NCI-H1048 (cell line): ENCODE measurements at regions not wholly inside any gene's neighbourhood (a gene's known extent, or its start where the extent isn't known, plus 50 kb on each side); places are given as distances from the start of the nearest gene placed in this dataset.
"Not testable (repeated sequence)": the region's sequence is repeated elsewhere in the genome, so short reads cannot be mapped to it uniquely, and the experiment has no call there.

ENCODE experiments used
- DNase-seq: peaks from one replicate; lab custom pipeline; 2025; lab: John Stamatoyannopoulos, UW

DNA sequence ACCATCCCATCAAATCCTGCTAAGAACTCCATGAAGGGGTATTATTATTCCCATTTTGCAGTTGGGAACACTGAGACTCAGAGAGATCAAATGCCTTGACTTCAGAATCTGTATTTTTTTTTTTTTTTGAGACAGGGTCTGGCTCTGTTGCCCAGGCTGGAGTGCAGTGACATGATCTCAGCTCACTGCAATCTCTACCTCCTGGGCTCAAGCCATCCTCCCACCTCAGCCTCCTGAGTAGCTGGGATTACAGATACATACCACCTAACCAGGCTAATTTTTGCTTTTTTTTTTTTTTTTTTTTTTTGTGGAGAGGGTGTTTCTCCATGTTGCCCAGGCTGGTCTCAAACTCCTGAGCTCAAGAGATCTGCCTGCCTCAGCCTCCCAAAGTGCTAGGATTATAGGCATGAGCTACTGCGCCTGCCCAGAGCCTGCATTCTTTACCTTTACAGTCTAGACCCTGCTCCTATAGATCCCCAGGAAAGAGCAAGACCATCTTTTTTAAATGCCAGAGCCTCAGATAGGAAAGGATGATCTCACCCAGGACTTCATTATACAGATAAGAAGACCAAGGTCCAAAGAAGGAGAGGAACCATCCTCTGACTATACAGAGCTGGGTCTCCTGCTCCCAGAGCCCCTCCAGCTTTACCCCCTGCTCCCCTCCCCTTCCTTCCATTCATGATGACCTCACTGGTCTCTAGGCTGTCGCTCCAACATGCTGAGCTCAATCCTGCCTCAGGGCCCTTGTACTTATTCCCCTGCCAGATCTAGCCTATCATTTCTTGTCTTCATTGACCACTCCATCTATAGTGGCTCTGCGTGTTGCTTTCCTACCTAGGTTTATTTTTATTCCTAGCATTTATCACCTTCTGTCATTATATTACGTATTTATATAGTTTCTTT, 138.6 kb downstream of the CEBPB start:
- no peak for DNase-seq

DNA sequence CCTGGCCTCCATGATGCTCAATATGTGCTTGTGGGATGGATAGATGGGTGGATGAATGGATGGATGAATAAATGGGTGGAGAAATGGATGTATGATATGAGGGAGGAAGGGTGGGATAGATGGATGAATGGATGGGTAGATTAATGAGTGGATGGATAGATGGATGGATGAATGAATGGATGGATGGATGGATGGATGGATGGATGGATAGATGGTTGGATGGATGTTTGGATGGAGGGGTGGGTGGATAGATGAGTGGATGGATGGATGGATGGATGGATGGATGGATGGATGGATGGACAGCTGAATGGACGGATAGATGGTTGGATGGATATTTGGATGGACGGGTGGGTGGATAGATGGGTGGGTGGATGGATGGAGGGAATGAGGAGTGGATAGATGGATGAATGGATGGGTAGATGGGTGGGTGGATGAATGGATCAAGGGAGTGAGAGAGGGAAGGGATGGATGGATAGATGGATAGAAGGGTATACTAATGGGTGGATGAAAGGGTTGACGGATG, 139.4 kb downstream of the CEBPB start:
- no peak for DNase-seq

DNA sequence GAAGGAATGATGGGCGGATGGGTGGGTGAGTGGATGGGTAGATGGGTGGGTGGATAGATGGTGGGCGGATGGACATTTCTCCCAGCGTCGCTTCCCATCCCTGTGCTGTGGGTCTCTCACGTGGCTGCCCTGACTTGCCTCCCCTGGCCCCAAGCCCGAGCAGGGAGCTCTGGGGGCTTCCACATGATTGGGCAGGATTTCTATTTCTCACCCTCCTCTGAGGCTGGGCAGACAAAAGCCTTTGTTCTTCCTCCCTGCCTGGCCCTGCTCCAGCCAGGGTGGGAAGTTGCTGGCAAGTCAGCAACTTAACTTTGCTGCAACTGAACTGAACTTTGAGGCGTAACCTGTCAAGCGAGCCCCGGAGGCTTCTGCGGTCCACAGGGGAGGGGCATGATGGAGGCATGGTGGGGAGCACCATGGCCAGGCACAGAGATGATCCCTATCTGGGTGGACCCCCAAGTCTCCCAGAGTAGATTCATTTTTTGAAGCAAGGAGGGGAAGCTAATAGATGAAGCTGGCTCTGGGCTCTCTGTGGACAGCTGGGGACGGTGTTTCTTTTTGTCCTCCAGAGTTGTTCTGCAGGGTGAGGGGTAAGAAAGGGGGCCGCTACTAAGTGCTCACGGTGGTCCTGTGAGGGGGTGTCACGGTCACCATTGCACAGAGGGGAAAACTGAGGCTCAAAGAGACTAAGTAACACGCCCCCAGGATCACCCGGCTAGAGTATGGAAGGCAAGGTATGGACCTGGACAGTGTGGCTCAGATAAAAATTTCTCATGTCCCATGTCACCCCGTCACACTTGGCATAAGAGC, 140.1 kb downstream of the CEBPB start:
- DNase-seq, result no peak

DNA sequence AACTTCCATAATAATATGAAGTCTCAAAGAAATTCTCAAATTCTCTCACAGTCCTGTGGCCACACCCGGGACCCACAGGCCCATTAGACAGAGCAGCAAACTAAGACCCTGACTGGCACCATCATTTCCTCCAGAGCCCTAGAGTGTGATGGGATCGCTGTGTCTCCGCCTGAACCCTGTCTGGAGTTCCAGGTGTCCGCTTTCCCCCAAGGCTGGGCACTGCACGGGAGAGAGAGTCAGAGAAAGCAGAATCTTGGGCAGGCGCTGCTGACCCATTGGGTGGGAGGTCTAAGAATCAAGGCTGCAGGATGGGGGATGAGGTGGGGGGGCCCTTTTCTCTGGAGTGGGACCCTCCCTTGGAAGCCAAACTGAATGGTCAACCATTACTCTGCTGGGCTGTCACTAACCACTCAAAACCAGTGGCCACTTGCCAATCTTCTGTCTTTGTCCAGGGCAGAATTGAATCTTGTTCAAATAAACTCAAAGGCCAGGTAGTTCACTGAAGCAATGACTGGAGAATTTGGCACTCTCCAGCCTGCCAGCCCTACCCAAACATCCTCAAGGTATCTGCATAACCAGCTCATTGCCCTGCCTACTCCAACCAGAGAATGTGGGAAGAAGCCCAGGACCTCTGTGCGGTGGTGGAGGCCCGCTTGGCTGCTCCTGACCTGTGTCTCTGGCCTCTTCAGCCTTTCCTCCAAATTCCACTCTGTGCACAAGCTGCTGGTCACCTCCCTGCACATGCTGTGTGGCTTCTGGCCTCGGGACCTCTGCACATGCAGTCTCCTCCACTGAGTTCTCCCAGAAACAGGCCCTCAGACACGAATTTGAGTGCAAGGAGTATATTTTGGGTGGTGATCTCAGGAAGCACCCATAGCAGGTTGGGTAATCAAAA, 141.1 kb downstream of the CEBPB start:
- no peak for DNase-seq

DNA sequence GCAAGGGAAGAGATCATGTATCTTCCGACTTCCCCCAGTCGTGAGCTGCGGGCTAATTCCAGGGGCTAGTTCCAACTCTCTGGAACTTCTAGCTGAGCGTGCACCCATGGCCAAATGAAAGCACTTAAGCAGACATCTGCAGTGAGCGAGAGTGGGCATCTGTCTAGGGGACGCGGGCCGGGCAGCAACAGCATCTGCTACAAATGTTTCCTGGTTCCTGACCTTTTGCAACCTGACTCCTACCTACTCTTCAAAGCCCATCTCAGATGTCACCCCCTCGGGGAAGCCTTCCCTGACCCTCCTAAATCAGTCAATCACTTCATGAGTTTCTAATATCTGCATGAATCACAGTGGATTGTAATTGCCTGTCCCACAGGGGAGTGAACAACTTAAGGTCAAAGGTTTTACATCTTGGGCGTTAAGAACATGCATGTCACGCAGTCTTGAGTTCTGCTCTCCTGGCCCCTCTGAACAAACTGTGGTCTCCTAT, 141.9 kb downstream of the CEBPB start:
- DNase-seq, result no peak

DNA sequence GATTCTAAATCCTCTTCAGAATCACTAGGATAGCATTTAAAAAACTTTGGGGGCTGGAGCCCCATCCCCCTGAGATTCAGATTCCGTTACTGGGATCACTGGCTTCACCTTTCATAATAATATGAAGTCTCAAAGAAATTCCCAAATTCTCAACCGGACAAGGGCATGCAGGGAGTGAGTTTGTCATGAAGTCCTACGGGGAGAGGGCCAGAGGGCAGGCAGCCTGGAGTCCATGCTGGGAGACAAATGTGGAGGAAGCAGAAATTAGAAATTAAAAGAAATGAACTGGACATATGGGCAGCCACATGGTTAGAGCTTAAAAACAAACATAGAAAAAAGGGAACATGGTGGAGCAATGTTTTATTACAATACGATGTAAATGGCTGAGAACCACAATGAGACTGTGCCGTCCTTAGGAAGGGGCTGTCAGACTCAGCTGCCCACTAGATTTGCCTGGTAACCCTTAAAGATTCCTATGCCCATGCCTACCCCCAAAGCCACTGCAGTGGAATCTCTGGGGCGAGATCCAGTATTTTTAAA, 142.6 kb downstream of the CEBPB start:
- no peak for DNase-seq

DNA sequence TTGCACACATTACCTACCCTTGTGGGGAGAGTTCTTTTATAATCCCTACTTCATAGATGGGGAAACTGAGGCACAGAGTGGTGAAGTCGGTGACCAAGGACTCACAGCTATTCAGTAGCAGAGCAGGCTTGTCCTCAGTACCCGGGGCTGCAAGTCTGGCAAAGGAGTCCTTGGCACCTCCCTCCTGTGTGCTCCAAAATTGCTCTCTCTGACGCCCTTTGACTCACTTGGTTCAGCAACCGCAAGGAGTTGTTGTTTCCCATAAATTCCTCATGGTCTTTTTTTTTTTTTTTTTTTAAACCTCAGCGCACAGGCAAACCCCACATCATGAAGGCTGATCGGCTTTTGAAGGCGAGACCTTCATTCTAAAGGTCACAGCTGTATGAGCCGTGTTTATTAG, 143.2 kb downstream of the CEBPB start:
- no peak for DNase-seq

DNA sequence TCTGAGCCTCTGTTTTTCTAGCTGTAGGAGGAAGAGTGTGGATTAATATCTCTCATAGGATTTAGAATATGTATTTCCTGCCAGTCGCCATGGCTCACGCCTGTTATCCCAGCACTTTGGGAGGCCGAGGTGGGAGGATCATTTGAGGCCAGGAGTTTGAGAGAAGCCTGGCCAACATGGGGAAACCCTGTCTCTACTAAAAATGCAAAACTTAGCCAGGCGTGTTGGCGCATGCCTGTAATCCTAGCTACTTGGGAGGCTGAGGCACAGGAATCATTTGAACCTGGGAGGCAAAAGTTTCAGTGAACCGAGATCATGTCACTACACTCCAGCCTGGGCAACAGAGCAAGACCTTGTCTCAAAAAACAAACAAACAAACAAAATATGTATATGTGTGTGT, 143.9 kb downstream of the CEBPB start:
- DNase-seq, result not testable (repeated sequence)

DNA sequence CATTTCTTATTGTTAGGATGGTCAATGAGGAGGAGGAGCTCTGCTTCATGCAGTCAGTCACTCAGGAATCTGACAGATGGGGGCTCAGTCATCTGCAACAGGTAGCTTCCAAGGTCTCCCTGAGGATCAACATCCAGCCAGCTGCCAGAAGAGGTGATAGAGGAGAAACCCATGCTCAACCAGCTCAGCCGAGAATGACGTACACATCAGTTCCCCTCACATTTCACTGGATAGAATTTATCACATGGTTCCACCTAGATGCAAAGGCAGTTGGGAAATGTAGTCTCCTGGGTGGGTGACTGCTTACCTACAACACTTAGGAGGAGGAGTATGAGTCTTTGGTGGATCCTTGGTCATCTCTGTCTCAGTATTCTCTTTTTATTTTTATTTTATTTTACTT, 144.5 kb downstream of the CEBPB start:
- no peak for DNase-seq

DNA sequence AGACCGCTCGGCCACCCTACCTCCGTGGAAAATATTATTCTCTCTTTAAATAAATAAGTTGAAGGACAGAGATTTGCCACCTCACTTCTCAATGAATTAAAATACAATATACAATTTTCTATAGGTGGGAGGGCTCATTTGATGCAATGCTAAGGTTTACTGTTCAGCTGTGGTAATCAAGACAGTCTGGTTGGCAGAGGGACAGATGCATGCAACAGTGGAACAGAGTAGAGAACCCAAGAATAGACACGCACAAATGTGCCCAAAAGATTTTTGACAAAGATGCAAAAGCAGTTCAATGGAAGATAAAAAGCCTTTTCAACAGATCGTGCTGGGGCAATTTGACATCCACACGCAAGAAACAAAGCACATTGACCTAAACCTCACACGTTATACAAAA, 145.2 kb downstream of the CEBPB start:
- no peak for DNase-seq

DNA sequence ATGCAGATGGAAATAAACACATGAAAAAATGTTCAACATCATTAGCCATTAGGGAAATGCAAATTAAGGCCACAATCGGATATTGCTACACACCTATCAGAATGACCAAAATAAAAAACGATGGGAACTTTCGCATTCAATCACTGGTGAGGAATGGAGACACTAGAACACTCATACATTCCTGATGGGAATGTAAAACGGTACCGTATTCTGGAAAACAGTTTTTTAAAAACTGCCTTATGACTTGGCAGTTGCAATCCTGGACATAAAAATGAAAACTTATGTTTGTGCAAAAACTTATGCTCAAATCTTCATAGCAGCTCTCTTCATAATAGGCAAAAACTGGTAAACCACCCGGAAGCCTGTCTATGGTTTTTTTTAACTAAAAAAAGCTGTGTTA, 146.0 kb downstream of the CEBPB start:
- no peak for DNase-seq

DNA sequence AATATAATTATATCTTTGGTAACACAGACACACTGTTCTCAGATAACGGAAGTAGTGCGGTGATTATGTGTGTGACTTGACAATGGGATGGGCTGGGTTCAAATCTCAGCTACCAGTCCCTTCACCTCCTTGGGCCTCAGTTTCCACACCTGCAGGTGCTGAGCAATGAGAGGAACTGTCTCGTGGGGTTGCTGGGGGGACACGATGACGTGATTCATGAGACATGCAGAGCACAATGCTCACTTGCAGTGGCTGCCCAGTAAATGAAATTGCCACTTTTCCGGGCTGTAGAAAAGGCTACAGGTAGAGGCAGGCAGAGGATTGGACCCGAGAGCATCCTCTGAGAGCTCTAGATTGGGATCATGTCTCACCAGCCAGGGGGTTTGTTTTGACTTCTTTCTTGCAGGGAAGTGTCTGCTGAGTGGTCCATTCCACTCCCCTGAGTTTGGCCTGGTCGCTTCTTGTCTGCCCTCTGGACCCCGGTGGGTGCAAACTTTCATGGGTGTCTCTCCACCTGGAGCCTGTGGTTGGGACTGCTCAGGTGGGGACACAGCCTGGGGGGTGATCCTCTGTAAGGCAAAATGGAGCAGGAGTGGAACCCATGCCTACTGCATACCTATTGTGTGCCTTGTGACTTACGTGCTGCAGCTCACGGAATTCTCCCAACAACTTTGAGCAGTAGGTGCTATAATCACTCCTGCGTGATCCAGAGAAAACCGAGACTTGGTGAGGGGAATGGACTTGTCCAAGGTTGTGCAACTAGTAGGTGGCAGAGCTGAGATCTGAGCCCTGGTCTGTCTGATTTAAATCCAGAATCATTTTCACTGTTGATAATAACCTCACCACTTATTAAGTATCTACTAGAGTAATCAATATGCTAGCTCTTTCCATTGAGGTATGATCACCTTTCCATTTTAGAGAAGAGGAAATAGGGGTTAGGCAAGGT, 147.2 kb downstream of the CEBPB start:
- DNase-seq, result no peak

DNA sequence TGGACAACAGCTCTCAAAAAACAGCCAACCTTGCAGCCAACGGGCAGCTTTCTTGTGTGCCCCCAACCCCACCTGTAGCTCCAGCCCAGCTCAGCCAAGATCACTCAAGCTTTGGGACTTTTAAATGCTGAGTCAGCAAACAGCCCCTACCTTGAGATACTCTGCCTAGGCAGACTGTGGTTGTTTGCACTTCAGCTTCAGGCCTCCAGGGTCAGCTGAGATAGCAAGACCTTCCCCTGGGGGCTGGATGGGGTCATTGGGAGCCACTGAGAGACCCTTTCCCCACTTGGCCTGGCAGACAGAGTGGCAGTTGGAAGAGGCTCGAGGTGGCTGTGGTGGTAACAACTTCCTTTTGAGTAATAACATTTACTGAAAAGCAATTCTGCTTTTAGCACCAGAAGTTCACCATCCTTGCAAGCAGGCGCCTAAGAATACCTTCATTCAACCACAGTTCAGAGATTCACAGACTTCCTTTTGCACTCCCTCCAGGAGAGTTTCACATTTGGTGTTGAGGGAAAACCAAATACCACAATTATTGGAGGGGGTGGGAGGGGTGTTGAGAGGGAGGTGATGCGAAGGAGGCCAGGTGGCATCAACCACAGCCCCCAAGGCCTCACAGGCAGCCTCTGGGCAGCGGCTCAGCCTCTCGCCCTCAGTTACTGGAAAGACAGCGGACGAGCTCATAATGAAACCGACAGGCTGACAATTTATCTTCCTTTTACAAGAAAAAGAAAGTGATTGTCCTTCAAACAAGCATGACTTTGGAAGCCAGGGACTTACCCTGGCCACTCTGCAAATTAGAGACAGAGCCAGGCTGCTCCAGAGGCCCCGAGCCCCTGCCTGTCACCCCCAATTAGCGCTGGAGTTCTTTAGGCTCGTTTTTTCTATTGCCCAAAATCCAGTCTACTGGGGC, 148.1 kb downstream of the CEBPB start:
- DNase-seq, result no peak

DNA sequence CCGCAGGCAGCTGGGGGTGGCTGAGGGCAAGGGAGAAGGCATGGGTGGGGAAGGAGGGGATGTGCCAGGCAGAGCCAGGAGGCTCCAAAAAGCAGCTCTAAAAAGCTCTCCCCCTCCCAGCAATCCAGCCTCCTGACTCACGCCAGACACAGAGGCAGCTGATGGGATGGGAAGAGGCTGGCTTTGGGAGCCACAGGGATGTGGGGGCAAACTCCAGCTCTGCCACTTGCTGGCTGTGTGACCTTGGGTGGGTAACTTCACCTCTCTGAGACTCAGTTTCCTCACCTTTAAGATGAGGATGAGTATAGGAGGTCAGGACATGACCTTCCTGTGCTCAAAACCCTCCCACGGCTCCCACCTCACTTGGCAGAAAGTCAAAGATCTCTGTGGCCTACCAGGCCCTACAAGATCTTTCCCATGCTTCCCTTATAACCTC, 148.9 kb downstream of the CEBPB start:
- no peak for DNase-seq

DNA sequence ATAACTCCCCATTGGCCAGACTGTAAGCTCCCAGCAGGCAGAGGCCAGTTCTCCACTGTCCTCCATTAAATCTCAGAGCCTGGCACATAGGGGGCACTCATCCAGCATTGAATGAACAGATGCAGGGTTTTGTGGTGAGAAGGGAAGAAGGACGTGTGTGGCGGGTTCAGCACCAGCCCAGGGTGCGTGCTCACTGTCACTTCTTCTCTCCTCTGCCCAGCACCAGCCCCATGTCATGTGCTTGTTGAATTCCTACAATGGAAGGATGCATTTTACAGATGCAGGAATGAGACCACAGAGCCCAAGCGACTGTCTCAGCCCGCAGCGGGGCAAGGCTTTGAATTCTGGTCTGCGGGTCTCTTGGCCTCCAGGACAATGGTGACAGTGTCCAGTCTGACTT, 149.9 kb downstream of the CEBPB start:
- no peak for DNase-seq

DNA sequence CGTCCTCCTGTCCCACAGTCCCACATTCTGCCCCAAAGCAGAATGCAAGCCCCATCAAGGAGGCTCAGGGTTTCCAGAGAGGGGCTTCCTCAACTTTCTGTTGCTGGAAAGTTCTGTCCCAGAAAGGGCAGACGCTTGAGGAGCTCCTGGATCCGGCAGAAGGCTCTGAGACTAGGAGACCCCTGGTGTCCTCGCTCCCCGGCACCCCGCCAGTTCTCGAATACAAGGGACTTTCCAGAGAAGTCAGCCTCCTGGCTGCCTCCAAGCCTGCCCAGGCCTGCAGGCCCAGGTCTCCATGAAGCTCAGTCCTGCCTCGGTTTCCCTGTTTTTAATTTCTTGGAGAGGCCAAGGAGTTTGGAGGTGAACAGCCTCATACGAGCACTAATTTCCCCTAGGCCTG, 150.4 kb downstream of the CEBPB start:
- DNase-seq, result no peak

DNA sequence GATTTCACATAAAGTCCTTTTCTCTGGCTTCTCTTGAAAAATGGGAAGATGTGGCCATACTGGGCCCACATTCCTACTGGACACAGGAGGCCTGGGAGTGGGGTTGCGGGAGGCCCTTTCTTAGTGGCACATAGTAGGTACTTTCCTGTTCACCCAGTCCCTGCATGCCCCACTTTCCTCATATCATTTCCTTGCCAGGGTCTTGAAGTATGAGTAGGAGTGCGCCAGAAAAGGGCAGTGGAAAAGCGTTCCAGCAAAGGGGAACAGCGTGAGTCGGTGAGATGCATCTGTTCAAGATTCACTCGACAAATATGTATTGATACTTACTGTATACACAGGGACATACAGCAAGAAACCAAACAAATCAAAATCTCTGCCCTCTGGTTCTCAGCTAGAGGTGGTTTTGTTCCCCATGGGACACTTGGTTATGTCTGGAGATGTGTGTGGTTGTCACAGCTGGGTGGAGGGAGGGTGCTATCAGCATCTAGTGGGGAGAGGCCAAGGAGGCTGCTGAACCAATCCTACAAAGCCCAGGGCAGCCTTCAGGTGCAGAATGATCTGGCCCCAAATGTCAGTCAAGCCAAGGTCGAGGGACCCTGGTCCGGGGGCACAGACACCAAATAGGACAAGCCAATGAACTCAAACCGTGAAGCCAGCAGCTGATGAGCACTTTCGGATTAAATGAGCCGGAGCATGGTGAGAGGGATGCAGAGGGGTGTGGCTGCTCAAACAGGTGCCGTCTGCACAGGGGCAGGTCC, 151.4 kb downstream of the CEBPB start:
- no peak for DNase-seq

DNA sequence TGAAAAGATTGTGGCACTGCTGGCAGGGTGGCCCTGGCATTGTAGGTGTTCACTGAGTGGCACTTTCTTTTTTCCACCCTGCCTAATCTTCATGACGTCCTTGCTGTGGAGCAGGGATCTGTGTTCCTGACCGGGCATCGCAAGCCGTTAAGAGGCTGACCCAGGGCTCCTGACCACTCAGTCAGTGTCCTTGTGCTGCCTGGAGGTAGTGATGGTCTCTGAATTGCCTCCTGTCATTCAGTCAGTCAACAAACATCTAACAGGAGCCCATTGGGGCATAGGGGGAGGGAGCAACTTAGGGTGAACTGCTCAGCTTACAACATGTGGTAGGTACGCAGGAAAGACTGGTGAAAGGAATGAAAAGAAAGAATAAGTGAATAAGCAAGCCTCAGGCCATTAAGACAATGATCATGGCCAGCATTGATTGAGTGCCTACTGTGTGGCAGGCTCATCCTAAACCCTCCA, 152.0 kb downstream of the CEBPB start:
- no peak for DNase-seq
